ENCODE measurements at regions not wholly inside any gene's neighbourhood (a gene's known extent, or its start where the extent isn't known, plus 50 kb on each side); places are given as distances from the start of the nearest gene placed in this dataset.

DNA sequence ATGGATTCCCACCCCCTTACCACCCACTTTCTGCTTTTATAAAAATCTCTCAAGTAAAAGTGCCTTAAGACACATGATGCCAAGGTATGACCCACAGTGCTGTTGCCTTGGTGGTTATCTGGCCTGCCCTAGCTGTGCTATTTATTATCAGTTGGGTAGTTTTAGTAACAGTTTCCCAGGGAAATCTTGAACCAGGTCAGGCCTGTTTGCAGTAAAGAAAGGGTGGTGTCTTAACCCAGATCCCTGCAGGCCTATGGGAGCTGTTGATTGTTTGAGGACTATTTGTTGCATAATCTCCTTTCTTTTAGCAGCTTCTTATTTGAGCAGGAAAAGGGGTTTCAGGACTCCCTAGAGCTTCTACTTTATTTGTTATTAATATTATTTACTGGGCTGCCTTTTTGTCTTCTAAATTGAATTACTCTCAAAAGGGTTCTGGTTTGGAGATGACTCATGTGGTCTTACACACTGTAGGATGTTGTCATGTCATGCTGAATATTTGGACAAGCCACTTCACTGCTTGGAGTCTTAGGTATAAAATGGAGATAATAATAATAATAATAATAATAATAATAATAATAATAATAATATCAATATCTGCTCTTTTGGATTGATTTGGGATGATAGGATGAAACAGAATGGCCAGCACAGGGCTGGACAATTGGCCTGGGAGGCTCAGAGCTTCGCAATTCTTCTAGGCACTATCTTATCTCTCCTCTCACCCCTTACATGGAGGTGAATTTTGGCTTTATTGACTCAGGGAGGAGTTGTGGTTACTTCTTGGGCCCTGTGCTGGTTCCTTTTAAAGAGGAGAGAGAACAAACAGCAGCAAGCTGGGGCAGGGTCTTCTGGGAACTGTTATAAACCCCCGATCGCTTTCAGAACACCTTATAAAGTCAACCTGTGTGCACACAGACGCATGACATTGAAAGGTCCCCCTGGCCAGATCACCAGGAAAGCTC lies 252.1 kb downstream of the PRDM2 start:
- H3K27me3 Mint-ChIP-seq = peaks cover 21% of the 10 kb centered on the region
- H3K4me3 Mint-ChIP-seq = no peak overlapping the region
- no peak for DNase-seq (ENCODE audit: extremely low spot score, unreplicated experiment)
- H3K27ac Mint-ChIP-seq = no peak overlapping the region
- no peaks in the 10 kb centered on the region for H3K36me3 Mint-ChIP-seq
- TF ChIP-seq, protein P1, sequence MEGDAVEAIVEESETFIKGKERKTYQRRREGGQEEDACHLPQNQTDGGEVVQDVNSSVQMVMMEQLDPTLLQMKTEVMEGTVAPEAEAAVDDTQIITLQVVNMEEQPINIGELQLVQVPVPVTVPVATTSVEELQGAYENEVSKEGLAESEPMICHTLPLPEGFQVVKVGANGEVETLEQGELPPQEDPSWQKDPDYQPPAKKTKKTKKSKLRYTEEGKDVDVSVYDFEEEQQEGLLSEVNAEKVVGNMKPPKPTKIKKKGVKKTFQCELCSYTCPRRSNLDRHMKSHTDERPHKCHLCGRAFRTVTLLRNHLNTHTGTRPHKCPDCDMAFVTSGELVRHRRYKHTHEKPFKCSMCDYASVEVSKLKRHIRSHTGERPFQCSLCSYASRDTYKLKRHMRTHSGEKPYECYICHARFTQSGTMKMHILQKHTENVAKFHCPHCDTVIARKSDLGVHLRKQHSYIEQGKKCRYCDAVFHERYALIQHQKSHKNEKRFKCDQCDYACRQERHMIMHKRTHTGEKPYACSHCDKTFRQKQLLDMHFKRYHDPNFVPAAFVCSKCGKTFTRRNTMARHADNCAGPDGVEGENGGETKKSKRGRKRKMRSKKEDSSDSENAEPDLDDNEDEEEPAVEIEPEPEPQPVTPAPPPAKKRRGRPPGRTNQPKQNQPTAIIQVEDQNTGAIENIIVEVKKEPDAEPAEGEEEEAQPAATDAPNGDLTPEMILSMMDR (conservative IDR thresholded peaks at IDR 0.05) = no peak
- H3K4me1 Mint-ChIP-seq (ENCODE audit: unreplicated experiment) = no peaks in the 10 kb centered on the region
- no peaks in the 10 kb centered on the region for H3K9me3 Mint-ChIP-seq

DNA sequence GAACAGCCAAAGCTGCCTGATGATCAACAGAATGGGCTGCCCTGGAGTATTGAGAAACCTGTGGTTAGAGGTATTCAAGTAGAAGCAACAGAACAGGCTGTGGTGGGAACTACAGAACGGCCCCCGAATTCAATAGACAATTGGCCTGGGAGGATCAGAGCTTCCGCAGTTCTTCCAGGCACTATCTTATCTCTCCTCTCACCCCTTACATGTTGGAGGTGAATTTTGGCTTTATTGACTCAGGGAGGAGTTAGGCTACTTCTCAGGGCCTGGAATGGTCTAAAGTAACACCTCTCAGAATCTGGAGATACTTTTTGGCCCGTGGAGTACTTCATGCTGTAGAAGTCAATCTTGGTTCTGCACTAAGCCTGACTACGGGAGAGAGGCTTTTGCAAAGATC lies 253.0 kb downstream of the PRDM2 start:
- peaks cover 20% of the 10 kb centered on the region for H3K27me3 Mint-ChIP-seq
- no peaks in the 10 kb centered on the region for H3K36me3 Mint-ChIP-seq
- no peaks in the 10 kb centered on the region for H3K4me1 Mint-ChIP-seq (ENCODE audit: unreplicated experiment)
- no peaks in the 10 kb centered on the region for H3K9me3 Mint-ChIP-seq
- H3K27ac Mint-ChIP-seq = no peak overlapping the region
- no peak overlapping the region for H3K4me3 Mint-ChIP-seq
- DNase-seq (ENCODE audit: extremely low spot score, unreplicated experiment) = no peak
- TF ChIP-seq, protein P1 (conservative IDR thresholded peaks at IDR 0.05) = no peak

- TF ChIP-seq, protein P1 (conservative IDR thresholded peaks at IDR 0.05) = no peak
- no peak for DNase-seq (ENCODE audit: extremely low spot score, unreplicated experiment)
- Mint-ChIP-seq H3K27ac (no peak overlapping the region), H3K9me3 (no peaks in the 10 kb centered on the region), H3K4me3 (no peak overlapping the region), H3K27me3 (peaks cover 36% of the 10 kb centered on the region), H3K36me3 (no peaks in the 10 kb centered on the region), H3K4me1 (ENCODE audit: unreplicated experiment) (no peaks in the 10 kb centered on the region)
These were observed 256.4 kb downstream of the PRDM2 start for GRCh38 chr1:13956393-13956792.

- Mint-ChIP-seq H3K4me3 (no peak overlapping the region), H3K4me1 (ENCODE audit: unreplicated experiment) (no peaks in the 10 kb centered on the region), H3K27me3 (peaks cover 51% of the 10 kb centered on the region), H3K36me3 (no peaks in the 10 kb centered on the region), H3K9me3 (no peaks in the 10 kb centered on the region), H3K27ac (no peak overlapping the region)
- TF ChIP-seq, protein P1 (conservative IDR thresholded peaks at IDR 0.05) = peak; percentile 96
- DNase-seq (ENCODE audit: extremely low spot score, unreplicated experiment) = peak; percentile 77
These were observed 260.5 kb downstream of the PRDM2 start for GRCh38 chr1:13960375-13960987.

DNA sequence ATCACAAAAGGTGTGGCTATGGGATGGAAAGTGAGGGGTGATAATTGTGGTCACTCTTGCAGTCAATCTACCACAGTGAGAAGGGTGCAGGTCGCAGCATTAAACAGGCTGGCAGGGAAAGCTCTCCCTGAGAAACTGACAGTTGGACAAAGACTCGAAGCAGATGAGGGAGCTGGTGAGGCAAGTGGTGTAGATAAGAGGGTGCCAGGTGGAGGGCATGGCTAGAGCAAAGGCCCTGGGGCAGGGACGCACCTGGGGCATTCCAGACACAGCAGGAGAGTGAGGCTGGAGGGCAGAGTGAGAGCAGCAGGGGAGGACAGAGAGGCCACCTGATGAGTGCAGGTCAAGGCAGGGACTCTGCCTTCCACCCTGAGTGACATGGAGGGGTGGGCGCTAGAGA lies 264.8 kb downstream of the PRDM2 start:
- Mint-ChIP-seq H3K27ac (no peak overlapping the region), H3K36me3 (no peaks in the 10 kb centered on the region), H3K9me3 (no peaks in the 10 kb centered on the region), H3K4me1 (ENCODE audit: unreplicated experiment) (peaks cover 3% of the 10 kb centered on the region), H3K27me3 (peaks cover 49% of the 10 kb centered on the region), H3K4me3 (no peak overlapping the region)
- no peak for DNase-seq (ENCODE audit: extremely low spot score, unreplicated experiment)
- TF ChIP-seq, protein P1 (conservative IDR thresholded peaks at IDR 0.05) = no peak

All from type B pancreatic cell (in vitro differentiated cells).